Endodermal cell (in vitro differentiated cells): ENCODE measurements at regions not wholly inside any gene's neighbourhood (a gene's known extent, or its start where the extent isn't known, plus 50 kb on each side); places are given as distances from the start of the nearest gene placed in this dataset.

Experiments
- DNase-seq: peaks from one replicate; pipeline ENCODE4 v3.0.0-alpha.2; 2017
- H3K27ac ChIP-seq: 2 replicates; pipeline ENCODE4 v1.5.1; 2013; ENCODE audit warnings: mild to moderate bottlenecking, low read depth, low read length, moderate library complexity
- H3K27me3 ChIP-seq: 2 replicates; pipeline ENCODE4 v1.6.1; 2013; ENCODE audit warnings: mild to moderate bottlenecking, low read length, moderate library complexity; ENCODE audit not compliant: insufficient read depth, control insufficient read depth, poor library complexity, severe bottlenecking
- H3K36me3 ChIP-seq: 2 replicates; pipeline ENCODE4 v1.7.0; 2013; ENCODE audit warnings: mild to moderate bottlenecking, low read length, moderate library complexity; ENCODE audit not compliant: control insufficient read depth, insufficient read depth
- H3K4me1 ChIP-seq: one replicate; pipeline ENCODE4 v1.7.0; 2013; ENCODE audit warnings: low read length; ENCODE audit not compliant: control insufficient read depth, insufficient read depth
- H3K4me3 ChIP-seq: 2 replicates; pipeline ENCODE4 v1.5.1; 2013; ENCODE audit warnings: mild to moderate bottlenecking, low read length, moderate library complexity
- H3K9ac ChIP-seq: 2 replicates; pipeline ENCODE4 v1.6.1; 2013; ENCODE audit warnings: mild to moderate bottlenecking, low read length, moderate library complexity; ENCODE audit not compliant: poor library complexity, severe bottlenecking; ENCODE audit errors: extremely low read depth
- H3K9me3 ChIP-seq: 2 replicates; pipeline ENCODE4 v1.6.1; 2013; ENCODE audit warnings: mild to moderate bottlenecking, low read length, moderate library complexity; ENCODE audit not compliant: control insufficient read depth
- H3K27ac Mint-ChIP-seq: 2 replicates; pipeline ENCODE4 v1.8.0; 2020; ENCODE audit warnings: mixed read lengths
- H3K27me3 Mint-ChIP-seq: 2 replicates; pipeline ENCODE4 v1.8.0; 2021; ENCODE audit warnings: mild to moderate bottlenecking, mixed read lengths; ENCODE audit not compliant: insufficient read depth
- H3K36me3 Mint-ChIP-seq: 2 replicates; pipeline ENCODE4 v1.8.0; 2020; ENCODE audit warnings: low read depth, mixed read lengths
- H3K4me1 Mint-ChIP-seq: 2 replicates; pipeline ENCODE4 v1.8.0; 2020; ENCODE audit warnings: mixed read lengths
- H3K4me3 Mint-ChIP-seq: 2 replicates; pipeline ENCODE4 v1.8.0; 2020; ENCODE audit warnings: mild to moderate bottlenecking, moderate library complexity, mixed read lengths
- H3K9me3 Mint-ChIP-seq: 2 replicates; pipeline ENCODE4 v1.8.0; 2020; ENCODE audit warnings: mild to moderate bottlenecking, mixed read lengths
- CTCF ChIP-seq: fragments of 200-600 bp; sonication (generic); conservative IDR thresholded peaks from 2 replicates; pipeline ENCODE4 v1.5.0; 2021; ENCODE audit warnings: antibody characterized with exemption, mild to moderate bottlenecking
- WGBS, 2 experiments: methylation state at CpG; one replicate each; pipeline versions ENCODE4 v1.1.5 to v1.1.7; 2013; ENCODE audit warnings: missing lambda C conversion rate in 2 of 2, mixed read lengths in 1 of 2; ENCODE audit not compliant: insufficient coverage in 1 of 2, insufficient read length in 1 of 2; 5-methylcytosine and 5-hydroxymethylcytosine counted together

DNA sequence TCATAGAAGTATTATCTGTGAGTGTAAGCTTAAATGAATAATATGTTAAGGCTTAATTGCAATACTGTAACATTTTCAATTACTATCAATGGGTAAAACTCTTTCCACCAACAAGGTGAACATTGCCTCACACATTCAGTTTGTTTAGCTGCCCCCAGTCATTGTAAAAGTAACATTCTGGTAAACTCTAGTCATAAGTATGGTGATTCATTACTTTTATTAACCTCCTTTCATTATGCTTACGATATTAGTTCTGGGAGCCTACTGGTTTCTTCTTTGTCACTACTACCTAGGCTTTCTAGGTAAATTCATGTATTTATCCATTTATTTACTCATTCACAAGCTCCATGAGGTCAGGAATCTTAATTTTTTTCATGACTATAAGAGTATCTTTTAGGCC, 412.8 kb upstream of the SLIT2 start:
- Mint-ChIP-seq H3K36me3 (no peaks in the 10 kb centered on the region), H3K9me3 (no peaks in the 10 kb centered on the region), H3K4me3 (no peak overlapping the region), H3K4me1 (no peaks in the 10 kb centered on the region), H3K27me3 (no peaks in the 10 kb centered on the region), H3K27ac (no peak overlapping the region)
- H3K36me3 ChIP-seq = no peaks in the 10 kb centered on the region
- WGBS, 2 experiments = 96% methylated on average over 1 of the region's 1 CpG; no CpG with 5 or more reads in 1 of the 2 experiments
- no peak overlapping the region for H3K27ac ChIP-seq
- H3K4me3 ChIP-seq = no peak overlapping the region
- H3K27me3 ChIP-seq = no peaks in the 10 kb centered on the region
- no peaks in the 10 kb centered on the region for H3K9me3 ChIP-seq
- no peaks in the 10 kb centered on the region for H3K4me1 ChIP-seq
- TF ChIP-seq CTCF = no peak
- DNase-seq = no peak
- no peak overlapping the region for H3K9ac ChIP-seq

GRCh38 chr4:19835429-19835828, 416.3 kb upstream of the SLIT2 start:
- no peaks in the 10 kb centered on the region for H3K9me3 ChIP-seq
- no peaks in the 10 kb centered on the region for H3K36me3 Mint-ChIP-seq
- H3K27me3 ChIP-seq = no peaks in the 10 kb centered on the region
- no peak overlapping the region for H3K27ac Mint-ChIP-seq
- DNase-seq = no peak
- no peaks in the 10 kb centered on the region for H3K36me3 ChIP-seq
- no peak overlapping the region for H3K4me3 Mint-ChIP-seq
- no peak overlapping the region for H3K4me3 ChIP-seq
- H3K4me1 ChIP-seq = no peaks in the 10 kb centered on the region
- H3K9me3 Mint-ChIP-seq = no peaks in the 10 kb centered on the region
- H3K27ac ChIP-seq = no peak overlapping the region
- no peak overlapping the region for H3K9ac ChIP-seq
- WGBS, 2 experiments = 89 to 100% methylated on average over 1 to 3 of the region's 3 CpGs
- TF ChIP-seq CTCF = no peak
- no peaks in the 10 kb centered on the region for H3K4me1 Mint-ChIP-seq
- H3K27me3 Mint-ChIP-seq = no peaks in the 10 kb centered on the region

DNA sequence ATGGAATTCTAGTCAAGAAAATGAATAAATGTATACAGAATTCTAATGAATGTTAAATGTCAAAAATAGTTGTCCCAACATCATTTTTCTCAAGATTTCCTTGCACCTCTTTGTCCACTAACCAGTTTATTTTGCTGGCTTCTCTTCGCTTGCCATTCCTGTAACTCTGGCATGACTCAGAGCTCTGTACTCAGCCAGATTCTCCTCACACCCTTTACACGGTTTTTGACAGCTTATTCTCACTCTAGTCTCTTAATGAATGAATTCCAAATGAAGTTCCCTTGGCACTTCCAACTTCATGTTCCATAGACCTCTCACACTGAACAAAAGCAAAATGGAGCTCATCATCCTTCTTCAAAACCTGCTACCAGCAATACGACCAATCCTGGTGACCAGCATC, 419.3 kb upstream of the SLIT2 start:
- Mint-ChIP-seq H3K36me3 (no peaks in the 10 kb centered on the region), H3K27me3 (peaks cover 11% of the 10 kb centered on the region), H3K4me1 (peaks cover 7% of the 10 kb centered on the region), H3K9me3 (no peaks in the 10 kb centered on the region), H3K4me3 (no peak overlapping the region), H3K27ac (no peak overlapping the region)
- no peaks in the 10 kb centered on the region for H3K9me3 ChIP-seq
- no peak overlapping the region for H3K4me3 ChIP-seq
- no peak for DNase-seq
- H3K9ac ChIP-seq = no peak overlapping the region
- no peaks in the 10 kb centered on the region for H3K36me3 ChIP-seq
- TF ChIP-seq CTCF = no peak
- 83 to 90% methylated on average over 3 of the region's 3 CpGs for WGBS, 2 experiments
- peaks cover 2% of the 10 kb centered on the region for H3K4me1 ChIP-seq
- no peaks in the 10 kb centered on the region for H3K27me3 ChIP-seq
- H3K27ac ChIP-seq = no peak overlapping the region
